ENCODE measurements at regions not wholly inside any gene's neighbourhood (a gene's known extent, or its start where the extent isn't known, plus 50 kb on each side); places are given as distances from the start of the nearest gene placed in this dataset.

GRCh38 chr6:88216182-88216581 is 50.0 kb upstream of the CNR1 start:
- TF ChIP-seq CTCF (IDR thresholded peaks at IDR 0.05; ENCODE audit: insufficient read depth, low read length) (no peak), POLR2AphosphoS5 (IDR thresholded peaks at IDR 0.05; ENCODE audit: low read depth) (no peak), SPI1 (IDR thresholded peaks at IDR 0.05; ENCODE audit: borderline replicate concordance, low read depth) (no peak), REST (IDR thresholded peaks at IDR 0.05; ENCODE audit: insufficient replicate concordance, low read depth) (no peak)
